NCI-H1694 (cell line): ENCODE measurements at regions not wholly inside any gene's neighbourhood (a gene's known extent, or its start where the extent isn't known, plus 50 kb on each side); places are given as distances from the start of the nearest gene placed in this dataset.
"Not testable (repeated sequence)": the region's sequence is repeated elsewhere in the genome, so short reads cannot be mapped to it uniquely, and the experiment has no call there.

Source experiments
- DNase-seq: peaks from one replicate; lab custom pipeline; 2025; lab: John Stamatoyannopoulos, UW

DNA sequence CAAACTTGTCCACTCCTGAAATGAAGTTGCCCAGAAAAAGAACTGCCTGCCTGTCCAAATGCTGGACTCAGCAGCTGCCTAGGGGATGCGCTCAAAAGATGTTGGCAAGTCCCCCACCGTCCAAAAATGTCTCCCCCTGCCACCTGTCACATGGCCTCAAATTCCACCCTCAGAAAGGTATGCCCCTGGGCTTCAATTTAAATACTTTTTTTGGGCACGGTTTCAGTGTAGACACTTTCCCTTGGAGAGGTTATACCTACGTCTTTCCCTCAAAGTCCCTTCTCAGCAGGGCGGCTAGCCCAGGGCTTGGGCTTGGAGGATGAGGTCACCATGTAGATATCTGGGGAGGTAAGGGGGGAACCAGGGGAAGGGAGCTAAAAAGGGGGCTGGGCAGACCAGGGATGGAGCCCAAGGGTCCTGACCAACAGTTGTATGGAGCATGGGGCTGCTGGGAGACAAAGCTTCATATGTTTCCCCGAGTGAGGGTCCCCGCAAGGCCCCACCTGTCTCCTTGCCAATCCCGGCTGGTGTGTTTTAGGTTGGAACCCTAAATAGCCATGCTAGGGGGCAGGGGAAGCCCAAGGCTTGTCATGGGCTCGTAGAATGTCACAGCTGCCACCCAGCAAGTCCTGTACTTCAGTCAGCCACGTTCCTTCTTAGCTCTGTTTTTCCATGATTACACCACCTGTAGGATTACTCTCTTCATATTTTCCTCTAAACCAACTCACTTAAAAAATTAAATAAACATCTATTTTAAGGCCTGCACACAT, 131.2 kb upstream of the TBX3 start:
- no peak for DNase-seq

DNA sequence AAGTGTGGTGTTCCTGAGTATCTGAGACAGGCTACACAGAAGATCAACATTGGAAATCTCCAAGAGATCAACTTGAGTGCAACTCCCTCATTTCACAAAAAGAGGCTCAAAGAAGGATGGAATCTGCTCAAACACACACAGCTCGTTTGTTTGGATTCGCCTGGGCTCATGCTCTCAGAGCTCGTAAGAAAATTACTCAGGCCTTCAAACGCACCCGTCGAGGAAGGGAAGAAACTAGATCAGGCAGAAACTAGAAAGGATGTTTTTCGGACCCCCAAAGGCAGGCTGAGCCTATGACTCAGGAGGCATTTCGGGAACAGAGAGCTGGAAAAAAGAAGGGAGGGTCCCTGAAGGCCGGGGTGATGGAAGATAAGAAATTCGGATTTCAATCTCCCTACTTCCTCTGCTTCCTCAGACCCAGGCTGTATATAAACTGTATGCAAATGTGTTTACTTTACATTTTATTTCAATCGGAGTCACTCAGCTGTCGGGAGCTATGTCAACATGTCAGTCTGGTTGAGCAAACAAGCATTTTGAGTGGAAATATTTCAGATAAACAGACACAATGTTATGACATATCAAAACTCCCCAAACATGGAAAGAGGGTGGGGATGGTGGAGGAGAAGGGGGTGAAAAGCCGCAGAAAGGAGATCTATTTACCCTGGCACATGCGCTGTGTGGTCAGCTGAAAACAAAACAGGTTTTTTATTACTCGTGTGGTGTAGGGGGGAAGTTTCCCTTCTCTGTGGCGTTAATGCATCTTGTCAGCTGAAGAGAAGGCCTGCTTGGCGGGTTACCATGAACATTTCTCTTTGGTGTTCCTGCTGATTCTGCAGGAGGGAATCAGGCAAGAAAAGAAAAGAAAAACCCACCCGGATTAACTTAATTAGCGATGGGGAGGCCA, 129.1 kb upstream of the TBX3 start:
- no peak for DNase-seq

DNA sequence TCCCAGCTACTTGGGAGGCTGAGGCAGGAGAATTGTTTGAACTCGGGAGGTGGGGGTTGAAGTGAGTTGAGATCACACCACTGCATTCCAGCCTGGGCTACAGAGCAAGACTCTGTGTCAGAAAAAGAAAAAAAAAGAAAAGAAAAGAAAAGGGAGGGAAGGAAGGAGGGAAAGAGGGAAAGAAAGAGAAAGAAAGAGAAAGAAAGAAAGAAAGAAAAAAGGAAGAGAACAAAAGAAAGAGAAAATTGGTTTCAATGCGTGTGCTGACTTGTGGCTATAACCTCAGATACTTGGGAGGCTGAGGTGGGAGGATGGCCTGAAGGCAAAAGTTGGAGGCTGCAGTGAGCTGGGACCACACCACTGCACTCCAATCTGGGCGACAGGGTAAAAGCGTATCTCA, 128.4 kb upstream of the TBX3 start:
- DNase-seq: no peak

DNA sequence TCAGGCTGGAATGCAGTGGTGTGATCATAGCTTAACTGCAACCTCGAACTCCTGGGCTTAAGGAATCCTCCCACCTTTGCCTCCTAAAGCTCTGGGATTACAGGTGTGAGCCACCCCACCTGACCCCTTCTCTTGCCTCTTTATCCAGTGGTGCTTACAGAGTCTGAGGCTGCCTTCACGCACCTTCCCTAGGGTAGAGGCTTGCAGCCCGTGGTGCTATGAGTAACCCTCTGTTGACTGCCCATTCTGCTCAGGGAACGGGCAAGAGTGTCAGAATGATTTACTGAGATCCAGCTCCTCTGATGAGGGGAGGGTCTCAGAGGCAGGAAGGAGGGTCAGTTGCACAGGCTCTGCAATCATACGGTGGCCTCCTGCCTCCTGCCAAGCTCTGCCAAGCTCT, 125.1 kb upstream of the TBX3 start:
- no peak for DNase-seq

DNA sequence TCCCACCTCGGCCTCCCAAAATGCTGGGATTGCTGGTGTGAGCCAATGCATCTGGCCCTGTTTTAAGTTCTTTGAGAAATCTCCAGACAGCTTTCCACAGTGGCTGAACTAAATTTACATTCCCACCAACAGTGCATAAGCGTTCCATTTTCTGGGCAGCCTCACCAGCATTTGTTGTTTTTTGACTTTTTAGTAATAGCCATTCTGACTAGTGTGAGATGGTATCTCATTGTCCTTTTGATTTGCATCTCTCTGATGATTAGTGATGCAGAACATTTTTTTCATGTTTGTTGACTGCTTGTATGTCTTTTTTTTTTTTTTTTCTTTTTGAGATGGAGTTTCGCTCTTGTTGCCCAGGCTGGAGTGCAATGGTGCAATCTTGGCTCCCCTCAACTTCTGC, 117.4 kb upstream of the TBX3 start:
- not testable (repeated sequence) for DNase-seq

DNA sequence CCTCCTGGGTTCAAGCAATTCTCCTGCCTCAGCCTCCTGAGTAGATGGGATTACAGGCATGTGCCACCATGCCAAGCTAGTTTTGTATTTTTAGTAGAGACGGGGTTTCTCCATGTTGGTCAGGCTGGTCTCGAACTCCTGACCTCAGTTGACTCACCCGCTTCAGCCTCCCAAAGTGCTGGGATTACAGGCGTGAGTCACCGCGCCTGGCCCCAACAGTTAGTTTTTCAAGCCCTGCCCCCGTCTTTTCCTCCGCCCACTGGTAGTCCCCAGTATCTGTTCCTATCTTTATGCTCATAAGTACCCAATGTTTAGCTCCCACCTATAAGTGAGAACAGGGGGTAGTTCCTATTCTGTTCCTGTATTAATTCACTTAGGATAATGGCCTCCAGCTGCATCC, 116.6 kb upstream of the TBX3 start:
- DNase-seq: not testable (repeated sequence)

DNA sequence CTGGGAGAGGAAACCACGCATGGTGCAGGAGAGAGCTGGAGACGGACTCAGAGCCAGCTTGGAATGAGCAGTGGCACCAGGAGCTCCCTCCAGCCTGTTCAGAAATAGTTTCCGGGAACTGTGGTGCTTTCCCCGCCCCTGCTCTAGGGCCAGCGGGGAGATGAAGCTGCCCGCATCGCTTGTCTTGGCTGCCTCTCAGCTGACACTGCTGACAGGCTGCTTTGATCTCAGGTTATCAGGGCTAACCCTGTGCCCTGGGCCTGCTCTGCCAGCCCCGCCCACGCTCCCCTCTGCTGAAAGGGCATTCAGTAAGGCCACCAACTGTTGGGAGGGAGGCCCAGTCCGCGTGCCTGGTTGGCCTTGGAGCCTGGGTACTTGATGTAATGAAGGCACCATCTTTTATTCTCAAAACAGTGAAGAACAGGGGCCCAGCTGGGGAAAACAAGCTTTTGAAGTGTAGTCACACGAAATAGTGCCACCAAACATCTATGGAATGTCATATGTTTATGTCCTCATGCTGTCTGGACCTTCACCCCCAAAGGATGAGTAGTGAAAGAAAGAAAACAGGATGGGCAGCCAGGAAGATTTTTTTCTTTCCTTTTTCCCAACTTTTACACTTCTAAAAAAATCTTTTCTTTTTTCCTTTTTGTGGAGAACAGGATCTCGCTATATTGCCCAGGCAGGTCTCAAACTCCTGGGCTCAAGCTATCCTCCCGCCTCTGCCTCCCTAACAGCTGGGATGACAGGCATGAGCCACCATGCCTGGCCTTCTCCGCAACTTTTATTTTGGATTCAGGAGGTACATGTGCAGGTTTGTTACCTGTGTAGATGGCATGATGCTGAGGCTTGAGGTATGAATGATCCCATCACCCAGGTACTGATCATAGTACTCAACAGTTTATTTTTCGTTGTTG, 115.9 kb upstream of the TBX3 start:
- no peak for DNase-seq

DNA sequence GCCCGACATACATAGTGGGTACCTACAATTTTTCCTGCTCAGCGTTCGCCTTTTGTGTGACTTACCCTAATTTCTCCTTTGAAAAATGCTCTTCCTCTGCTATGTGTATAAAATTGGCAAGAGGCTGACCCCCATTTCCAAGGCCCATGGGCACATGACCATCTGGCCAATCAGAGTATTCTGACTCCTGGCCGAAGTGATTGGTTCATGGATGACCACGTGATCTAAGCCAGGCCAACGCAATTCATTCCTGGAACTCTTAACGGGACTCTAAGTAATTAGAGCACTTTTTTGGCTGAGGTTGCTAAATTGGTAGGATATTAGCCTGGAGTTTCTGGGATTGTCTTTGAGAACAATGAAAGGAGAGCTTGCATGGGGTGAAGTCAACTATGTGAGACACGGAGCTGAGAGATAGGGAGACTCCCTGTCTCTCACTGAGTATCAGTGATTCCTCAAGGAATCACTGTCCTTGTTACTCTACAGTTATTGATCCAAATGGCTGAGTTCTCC, 110.1 kb upstream of the TBX3 start:
- DNase-seq: no peak

DNA sequence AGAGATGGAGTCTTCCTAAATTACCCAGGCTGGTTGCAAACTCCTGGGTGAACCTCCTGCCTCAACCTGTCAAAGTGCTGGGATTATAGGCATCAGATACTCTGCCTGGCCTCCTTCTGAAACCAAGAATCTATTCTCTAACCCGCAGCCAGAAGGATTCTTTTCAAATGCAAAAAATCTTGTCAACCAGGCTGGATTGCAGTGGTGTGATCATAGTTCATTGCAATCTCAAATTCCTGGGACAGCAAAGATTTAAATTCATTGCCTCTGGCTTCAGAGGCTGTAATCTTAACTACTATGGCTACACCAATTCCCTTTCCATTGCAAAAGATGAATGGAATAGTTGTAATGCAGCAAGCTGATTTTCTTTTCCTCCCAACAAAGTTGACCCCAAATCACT, 106.3 kb upstream of the TBX3 start:
- DNase-seq: no peak

DNA sequence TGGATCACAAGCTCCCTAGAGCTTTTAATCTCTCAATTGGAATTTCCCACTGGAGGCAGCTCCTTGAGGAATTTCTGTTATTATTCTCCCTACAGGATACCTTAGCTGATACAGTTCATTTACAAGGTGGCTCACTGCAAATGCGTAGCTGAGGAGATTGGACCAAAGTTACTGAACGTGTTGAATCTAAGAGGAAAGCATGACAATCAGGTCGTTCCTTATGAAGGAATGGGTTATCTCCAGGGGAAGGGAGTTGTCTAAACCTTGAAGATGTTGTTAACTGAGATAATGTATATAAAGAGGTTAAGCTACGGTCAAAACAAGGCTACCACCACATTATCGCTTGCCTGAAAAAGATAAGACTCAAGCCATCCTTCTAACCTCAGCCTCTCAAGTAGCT, 105.8 kb upstream of the TBX3 start:
- DNase-seq: no peak

DNA sequence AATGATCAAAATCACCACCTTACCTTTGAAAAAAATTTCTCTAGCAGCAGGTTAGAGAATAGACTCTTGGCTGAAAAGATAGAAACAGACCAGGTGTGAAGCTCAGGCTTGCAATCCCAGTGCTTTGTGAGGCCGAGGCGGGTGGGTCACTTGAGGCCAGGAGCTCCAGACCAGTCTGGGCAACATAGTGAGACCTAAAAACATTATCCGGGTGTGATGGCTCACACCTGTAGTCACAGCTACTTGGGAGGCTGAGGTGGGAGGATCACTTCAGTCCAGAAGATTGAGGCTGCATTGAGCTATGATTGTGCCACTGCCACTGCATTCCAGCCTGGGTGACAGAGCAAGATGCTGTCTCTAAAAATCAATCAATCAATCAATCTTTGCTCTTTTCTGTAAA, 105.3 kb upstream of the TBX3 start:
- no peak for DNase-seq

DNA sequence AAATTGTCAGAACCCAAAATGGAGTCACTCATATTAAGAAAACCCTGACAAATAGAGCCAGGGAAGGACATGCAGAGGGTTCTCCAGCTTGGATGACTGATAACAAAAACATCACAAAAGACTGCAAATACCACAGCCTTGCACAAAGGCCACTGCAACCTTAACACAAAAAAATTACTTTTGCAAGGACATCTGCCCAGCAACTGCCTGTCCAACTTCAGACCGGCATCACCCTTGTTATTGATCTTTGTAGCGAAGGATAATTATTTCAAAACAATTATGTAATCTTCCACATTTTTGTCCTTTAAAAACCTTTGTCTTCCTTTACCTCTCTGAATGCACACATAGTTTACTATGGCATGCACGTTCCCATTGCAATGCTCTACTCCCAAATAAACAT, 100.6 kb upstream of the TBX3 start:
- DNase-seq: no peak

DNA sequence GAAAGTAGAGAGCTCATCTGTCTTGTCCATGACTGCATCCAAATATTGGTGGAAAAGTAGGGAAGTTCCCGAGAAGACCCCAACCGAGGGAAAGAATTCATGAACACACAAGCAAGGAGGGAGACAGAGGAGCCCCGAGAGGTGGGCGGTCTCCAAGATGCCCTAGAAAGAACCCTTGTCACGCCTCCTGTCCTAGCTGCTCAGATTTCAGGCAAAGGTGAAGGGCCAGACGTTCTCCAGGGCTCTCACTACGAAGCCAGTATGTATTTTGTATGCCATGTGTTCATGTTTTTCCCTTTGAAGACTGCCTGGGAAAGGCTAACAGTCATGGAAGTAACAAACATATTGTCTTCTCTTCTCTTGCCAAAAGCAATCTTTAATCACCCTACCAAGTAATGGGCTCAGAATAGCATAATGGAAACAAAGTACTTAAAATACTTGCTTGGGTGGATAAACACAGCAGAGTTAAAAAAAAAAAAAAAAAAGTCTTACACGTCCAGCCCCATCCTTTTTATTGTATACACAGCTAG, 99.2 kb upstream of the TBX3 start:
- DNase-seq: no peak

DNA sequence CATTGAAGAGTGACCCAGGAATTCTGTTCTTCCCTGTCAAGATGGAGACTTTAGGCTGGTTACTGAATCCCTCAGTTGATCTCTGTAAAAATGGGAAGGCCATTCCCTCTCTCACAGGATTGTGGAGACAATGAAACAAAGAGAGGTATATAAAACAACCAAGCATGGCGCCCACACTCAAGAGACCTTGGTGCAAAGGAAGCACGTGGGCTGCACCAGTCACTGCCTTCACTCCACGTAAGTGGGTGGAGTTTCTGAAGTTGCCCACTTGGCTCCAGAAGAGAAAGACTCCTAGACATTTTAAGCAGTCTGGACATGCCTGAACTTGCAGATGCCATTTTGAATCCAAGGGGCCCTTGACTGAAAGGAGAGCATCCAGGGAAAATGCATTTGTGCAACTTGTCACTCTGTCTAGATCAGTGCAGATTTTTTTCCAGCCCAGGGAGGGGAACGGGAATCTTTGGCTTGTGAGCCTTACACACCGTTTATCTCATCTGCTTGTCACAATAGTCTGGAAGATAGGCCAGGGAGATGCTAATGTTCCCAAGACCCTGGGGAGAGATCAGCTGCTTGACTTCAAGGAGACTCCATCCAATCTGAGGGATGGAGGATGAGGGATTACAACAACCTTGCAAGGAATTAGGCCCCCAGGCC, 96.9 kb upstream of the TBX3 start:
- DNase-seq: no peak

DNA sequence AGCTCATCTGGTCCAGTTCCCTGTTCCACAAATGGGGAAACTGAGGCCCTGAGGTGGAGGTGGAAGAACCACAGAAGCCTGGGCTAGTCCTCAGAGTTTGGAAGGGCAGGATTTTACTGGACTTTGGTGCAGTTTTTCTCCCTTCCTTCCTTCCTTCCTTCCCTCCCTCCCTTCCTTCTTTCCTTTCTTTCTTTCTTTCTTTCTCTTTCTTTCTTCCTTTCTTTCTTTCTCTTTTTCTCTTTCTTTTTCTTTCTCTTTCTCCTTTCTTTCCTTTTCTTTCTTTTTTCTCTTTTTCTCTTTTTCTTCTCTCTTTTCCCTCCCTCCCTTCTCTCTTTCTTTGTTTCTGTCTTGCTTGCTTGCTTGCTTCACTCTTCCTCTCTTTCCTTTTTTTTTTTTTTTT, 95.7 kb upstream of the TBX3 start:
- no peak for DNase-seq

DNA sequence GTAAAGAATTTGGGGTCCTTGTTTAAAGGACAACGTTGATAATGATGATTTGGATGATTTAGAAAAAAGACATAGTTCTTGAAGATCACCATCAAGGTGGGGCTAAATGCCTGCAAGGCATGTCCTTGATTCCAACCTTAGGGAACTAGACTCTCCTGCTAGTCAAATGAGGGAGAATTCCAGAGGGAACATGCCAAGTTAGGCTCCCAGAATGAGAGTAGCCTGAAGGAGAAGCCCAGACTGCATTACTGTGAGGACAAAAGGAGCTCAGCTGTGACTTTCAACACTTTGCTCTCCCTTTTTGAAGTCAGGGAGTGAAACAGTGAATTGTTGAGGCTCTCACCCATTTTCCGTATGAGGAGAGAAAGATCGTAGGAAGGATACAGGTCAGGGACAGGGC, 95.2 kb upstream of the TBX3 start:
- DNase-seq: no peak

DNA sequence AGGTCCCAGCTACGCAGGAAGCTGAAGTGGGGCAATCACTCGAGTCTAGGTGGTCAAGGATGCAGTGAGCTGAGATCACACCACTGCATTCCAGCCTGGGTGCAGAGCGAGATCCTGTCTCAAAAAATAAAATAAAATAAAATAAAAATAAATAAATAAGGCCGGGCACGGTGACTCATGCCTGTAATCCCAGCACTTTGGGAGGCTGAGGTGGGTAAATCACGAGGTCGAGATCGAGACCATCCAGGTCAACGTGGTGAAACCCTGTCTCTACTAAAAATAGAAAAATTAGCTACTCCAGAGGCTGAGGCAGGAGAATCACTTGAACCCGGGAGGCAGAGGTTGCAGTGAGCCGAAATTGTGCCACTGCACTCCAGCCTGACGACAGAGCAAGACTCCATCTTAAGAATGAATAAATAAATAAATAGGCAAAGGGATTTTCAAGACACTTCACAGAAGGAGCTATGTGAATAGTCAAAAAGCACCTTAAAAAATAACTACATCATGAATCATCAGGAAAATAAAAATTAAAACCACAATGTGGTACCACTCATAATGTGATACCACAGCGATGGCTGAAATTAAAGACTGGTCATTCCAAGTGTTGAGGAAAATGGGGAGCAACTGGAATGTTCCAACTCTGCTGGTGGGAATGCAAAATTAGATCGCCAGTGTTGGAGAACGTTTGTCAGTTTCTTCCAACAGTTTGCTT, 92.9 kb upstream of the TBX3 start:
- DNase-seq: no peak

DNA sequence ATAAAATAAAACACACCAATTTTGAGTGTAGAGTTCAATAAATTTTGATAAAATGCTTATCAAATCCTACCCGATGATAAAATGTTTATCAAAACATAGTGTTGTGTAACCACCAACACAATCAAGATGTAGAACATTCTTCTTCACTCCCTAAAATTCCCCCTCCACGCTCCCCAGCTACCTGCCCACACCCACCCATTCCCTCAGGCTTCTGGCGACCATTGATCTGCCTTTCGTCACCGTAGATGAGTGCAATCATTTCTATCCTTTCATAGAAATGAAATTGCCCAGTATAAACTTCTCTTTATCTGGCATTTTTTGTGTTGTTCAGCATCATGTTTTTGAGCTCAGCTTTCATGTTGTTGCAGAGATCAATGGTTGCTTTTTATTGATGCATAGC, 90.7 kb upstream of the TBX3 start:
- DNase-seq: no peak

DNA sequence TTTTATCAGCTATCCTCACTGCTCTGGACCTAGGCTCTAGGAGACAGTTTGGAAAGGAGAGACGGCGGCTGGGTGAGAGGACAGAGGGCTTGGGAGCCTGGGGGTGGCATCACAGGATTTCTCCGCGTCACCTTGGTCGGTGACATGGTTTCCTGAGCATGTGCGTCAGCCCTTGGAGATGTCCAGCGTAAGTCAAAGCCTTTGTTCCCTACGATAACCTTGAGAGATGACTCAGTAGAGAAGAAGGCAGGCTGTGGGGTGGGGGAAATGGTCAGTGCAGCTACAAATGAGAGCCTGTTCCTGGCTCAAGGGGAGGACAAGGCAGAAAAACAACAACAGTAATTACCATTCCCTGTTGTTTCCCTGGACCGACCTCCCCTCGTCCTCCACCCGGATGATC, 90.2 kb upstream of the TBX3 start:
- DNase-seq: no peak

DNA sequence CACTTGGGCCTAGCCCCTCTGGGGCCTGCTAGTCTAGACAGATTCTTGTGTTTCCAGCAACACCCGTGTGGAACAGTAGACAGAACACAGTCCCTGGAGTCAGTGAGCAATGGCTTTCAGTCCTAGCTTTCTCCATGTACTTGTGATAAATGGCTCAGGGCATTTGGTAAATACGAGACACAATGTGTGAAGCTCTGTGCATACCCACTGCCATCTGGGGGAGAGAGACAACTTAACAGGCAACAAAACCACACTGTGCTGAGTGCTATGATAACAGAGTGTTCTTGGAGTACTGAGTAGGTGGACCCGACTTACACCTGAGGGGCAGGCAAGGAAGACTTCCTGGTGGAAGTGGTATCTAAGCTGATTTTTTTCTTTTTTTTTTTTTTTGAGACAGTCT, 86.3 kb upstream of the TBX3 start:
- no peak for DNase-seq

DNA sequence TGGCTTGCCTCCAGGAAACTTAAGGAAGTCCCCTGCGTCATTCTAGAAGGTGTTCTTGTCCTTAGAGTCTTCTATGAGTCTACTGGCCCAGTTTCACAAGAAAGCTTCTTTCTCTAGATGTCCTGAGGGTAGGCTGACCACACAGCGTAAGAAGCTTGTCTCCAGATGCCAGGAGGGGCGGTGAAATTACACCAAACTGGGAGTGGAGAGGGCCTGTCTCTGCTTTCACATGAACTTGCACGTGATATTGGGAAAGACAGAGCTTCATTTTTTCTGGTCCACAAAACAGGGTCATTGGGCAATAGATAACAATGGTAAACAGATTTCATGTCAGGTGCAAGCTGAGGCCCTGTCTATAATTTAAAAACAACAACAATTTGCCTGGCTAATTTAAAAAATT, 85.7 kb upstream of the TBX3 start:
- DNase-seq: no peak
